M059J (cell line): ENCODE measurements at regions not wholly inside any gene's neighbourhood (a gene's known extent, or its start where the extent isn't known, plus 50 kb on each side); places are given as distances from the start of the nearest gene placed in this dataset.

Experiments used
- DNase-seq: peaks from one replicate; pipeline ENCODE4 v3.0.0-alpha.2; 2012; ENCODE audit warnings: low read depth

GRCh38 chr16:85541619-85541979 is 71.5 kb upstream of the GSE1 start:
- no peak for DNase-seq

GRCh38 chr16:85541980-85542900 is 70.9 kb upstream of the GSE1 start:
- no peak for DNase-seq

DNA sequence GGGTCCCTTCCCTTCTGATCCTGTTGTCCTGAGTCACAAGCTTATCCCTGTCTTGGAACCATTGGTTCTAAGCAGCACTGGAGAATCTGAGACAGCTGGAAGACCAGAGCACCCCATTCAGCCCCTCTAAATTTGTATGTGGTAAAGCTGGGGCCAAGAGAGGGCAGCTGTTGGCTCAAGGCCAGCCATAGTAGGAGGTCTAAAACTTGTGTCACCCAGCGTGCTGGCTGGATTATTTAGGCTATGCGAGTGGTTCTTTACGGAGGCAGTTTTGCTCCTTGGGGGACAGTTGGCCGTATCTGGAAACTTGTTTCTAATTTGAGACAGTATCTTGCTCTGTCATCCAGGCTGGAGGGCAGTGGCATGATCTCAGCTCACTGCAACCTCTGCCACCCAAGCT is 69.6 kb upstream of the GSE1 start:
- no peak for DNase-seq

- no peak for DNase-seq
Measured at GRCh38 chr16:85544016-85544415, 69.1 kb upstream of the GSE1 start.

DNA sequence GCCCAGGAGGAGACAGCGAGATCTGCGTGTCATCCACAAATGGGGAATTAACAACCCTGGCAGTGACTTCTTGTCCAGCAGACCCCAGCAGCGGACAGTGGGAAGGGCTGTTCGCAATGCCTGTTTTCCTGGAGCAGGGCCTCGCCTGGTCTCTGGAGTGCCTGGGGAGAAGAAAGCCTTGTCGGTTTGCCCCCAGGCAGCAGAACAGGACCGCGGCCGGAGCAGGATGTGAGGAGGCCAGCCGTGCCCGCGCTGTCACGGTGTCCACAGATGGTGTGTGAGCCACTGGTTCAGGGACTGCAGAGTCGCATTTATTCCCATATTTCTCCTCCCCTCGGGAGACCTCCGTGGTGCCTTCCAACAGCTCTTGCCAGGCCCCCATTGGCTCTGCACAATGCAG is 68.5 kb upstream of the GSE1 start:
- DNase-seq: no peak

DNA sequence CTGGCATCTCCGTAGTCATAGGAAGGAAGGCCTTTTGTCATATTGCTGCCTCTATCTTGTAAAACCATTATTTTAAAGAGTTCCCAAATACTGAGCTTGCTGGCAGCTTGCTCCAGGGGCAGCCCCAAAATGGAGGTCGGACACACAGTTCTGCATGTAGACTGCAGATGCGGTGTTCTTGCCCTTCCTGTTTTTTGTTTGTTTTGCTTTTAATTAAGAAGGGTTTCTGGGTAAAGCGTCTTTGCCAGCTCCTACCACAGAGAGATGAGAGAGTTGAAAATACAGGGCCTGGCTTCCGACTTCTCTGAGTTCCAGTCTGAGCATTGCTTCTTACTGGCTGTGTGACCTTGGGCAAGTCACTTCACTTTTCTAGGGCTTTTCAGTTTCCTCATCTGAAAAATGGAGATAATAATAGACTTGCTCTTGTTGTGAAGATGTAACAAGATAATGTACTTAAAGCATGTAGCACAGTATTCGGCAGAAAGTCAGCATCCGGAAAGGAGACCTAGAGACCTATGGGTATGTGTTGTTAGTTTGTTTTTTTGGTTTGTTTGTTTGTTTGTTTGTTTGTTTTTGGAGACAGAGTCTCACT is 67.8 kb upstream of the GSE1 start:
- DNase-seq: no peak

GRCh38 chr16:85546585-85547447 is 66.3 kb upstream of the GSE1 start:
- DNase-seq: no peak

DNA sequence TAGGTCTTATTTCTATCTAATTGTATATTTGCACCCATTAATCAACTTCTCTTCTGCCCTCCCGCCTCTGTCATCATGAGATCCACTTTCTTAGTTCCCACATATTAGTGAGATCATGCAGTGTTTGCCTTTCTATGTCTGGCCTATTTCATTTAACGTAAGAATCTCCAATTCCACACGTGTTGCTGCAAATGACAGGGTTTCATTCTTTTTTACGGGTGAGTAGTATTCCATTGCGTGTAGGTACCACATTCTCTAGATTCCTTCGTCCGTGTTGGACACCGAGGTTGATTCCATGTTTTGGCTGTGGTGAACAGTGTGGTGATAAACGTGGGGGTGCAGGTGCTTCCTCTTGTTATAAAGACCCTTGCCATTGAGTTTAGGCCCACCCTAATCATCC is 64.7 kb upstream of the GSE1 start:
- no peak for DNase-seq

DNA sequence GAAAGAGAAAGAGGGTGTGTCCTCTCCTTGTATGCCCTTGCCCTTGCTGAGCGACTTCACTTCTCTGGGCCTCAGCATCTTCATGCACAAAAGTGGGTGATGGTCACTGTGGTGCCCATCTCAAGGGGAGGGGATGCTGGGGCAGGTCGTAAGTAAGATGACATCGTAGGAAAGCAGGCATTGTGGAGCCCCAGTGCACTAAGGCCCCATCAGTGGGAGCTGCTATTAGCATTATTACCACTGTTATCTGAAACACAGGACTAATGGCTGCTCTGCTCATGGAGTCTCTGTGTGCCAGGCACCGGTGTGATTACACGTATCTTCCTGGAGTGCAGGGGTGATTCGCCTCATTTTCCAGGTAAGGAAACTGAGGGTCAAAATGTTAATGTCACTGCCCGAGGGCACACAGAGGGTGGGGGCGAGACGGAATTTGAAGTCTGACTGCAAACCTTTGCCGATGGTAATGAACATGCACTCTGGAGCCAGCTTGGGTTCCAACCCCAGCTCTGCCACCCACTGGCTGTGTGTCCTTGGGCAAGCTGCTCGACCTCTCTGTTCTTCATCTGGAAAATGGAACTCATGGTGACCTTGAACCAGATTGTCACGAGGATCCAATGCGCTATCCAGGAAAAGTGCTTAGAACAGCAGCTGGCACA is 63.2 kb upstream of the GSE1 start:
- no peak for DNase-seq

- DNase-seq: no peak
Measured at GRCh38 chr16:85550422-85550864, 62.7 kb upstream of the GSE1 start.

- DNase-seq: no peak
Measured at GRCh38 chr16:85550953-85551924, 61.9 kb upstream of the GSE1 start.

DNA sequence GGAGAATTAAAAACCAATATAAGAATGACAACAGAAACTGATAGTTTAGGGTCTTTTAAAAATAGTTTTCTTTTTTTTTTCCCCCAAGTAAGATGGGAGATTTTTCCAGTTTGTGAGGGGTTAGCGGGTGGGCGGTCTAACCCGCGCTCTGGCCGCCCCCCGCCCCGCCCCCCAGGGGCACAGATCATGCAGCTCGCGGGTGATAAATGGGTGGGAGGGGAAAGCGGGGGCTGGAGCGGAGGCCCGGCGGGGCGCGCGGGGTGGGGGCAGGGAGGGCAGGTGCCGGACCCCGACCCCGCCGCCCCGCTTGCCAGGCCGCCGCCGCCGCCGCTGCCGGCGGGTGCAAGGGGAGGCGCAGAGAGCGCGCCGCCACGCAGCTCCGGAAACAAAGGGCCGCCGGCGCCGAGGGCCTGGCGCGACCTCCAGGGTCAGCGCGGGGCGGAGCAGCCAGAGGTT is 60.1 kb upstream of the GSE1 start:
- no peak for DNase-seq

DNA sequence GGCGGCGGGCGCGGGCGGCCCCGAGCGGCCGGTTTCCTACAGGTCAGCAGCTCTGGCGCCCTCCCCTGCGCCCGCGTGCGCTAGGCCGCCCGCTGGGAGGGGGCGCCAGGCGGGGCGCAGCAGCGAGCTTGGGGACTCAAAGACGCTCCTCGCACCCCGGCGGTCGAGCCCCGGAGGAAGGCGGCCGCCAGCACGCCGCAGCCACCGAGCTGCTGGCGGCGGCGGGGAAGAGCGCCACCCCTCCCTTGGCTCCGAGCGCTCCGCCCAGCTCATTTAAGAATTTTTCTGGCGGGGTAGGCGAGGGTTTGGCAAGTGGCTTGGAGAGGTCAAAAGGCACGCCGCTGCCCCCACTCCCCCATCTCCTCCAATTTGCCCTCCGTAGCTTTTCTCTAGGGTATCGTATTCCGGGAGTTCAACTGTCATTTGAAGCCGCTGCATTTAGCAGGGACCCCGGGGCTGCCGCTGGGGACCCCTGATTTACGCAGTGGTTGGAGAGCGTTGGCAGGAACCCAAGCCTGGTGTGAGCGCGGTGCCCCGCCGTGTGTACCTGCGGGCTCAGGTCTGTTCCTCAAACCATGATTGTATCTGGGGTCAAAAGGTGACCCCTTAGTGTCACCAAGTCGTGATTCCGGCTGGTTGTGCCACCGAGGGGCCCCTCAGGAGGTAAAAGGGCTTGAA is 59.5 kb upstream of the GSE1 start:
- DNase-seq: peak; percentile 76

DNA sequence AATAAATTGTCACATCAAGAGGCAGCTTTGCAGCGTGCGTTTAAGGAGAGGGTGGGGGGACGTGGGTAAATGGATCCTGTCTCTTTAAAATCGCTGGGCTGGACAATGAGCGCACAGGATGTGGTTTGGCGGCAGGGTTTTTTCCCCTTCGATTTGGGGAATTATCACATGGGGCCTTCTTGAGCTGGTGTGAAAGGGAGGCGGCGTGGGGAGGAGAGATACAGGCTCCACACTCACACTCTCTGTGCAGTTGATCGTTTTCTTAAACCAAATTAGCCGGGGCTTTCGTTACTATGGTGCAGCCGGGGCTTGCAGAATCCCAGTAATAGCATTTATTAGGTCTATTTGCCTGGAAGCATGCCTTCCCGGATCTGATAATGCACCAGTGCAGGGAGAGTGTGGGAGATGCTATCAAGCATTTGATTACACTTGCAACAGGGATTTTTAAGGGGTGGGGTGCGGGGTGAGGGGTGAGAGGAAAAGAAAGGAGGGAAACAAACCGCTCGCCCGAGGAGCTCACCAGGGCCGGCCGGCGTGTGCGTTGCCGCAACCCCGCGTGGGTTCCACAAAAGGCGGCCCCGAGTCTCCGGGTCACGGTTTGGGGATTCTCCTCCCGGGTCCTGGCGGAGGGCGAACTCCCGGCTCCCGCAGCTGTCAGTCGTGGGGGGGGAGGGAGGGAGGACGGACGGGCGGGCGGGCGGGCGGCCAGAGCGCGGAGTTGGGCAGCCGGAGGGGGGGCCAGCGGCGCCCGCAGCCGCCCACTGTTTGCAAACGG is 58.8 kb upstream of the GSE1 start:
- DNase-seq: peak; percentile 94

DNA sequence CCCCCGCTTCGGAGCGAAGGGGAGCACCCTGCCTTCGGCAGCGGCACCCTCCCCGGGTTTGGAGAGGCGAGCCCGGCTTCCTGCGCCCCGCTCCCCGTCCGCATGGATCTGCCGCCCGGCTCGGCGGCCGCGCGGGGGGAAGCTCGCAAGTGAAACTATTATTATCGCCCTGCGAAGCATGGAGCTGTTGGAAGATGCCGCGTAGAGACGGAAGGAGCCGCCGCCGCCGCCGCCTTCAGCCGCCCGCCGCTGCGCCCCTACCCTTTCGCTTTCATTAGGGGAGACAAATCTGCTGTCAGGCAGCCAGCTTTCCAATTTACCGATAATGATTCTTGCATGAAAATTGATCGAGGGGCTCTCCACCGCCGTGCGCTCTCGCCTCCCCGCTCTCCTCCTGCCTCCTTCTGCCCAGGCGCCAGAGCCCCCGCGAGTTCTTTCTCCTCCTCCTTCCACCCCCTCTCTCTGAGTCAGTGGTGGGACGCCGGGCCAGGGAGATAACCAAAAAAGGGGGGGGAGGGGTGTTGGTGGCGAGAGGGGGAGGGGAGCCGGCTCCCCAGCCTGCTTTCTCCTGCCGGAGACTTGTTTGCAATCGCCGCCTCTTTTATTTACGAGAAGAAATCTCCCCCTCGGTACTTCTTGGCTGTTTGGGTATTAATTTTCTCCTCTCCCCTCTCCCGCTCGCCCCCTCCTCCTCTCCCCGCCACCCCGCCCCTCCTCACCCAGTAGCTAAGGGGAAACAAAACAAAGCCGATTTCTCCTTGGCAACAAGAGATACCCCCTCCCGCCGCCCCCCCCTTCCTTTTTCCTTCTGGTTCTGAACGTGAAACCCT is 58.0 kb upstream of the GSE1 start:
- DNase-seq: peak; percentile 81

GRCh38 chr16:85555719-85556455 is 57.2 kb upstream of the GSE1 start:
- DNase-seq: peak; percentile 50

GRCh38 chr16:85556456-85557082 is 56.6 kb upstream of the GSE1 start:
- peak; percentile 74 for DNase-seq
